Ishikawa (cell line): ENCODE measurements at regions not wholly inside any gene's neighbourhood (a gene's known extent, or its start where the extent isn't known, plus 50 kb on each side); places are given as distances from the start of the nearest gene placed in this dataset.

Experiments
- CEBPB ChIP-seq: IDR thresholded peaks from 2 replicates; pipeline ENCODE4 v1.6.1; 2012
- CREB1 ChIP-seq: IDR thresholded peaks from 2 replicates; pipeline ENCODE4 v1.6.1; 2012; ENCODE audit warnings: low read depth
- EGR1 ChIP-seq: IDR thresholded peaks from 2 replicates; pipeline ENCODE4 v1.6.1; 2012
- EP300 ChIP-seq: IDR thresholded peaks from 2 replicates; pipeline ENCODE4 v1.6.1; 2012; ENCODE audit warnings: borderline replicate concordance
- FOXM1 ChIP-seq: IDR thresholded peaks from 2 replicates; pipeline ENCODE4 v1.6.1; 2012; ENCODE audit warnings: low read depth, borderline replicate concordance
- MAX ChIP-seq: IDR thresholded peaks from 2 replicates; pipeline ENCODE4 v1.6.1; 2012
- NFIC ChIP-seq: IDR thresholded peaks from 2 replicates; pipeline ENCODE4 v1.6.1; 2012
- RAD21 ChIP-seq: IDR thresholded peaks from 2 replicates; pipeline ENCODE4 v1.6.1; 2012; ENCODE audit warnings: low read depth
- REST ChIP-seq: IDR thresholded peaks from 2 replicates; pipeline ENCODE4 v1.6.1; 2012; ENCODE audit warnings: low read depth, mild to moderate bottlenecking
- TAF1 ChIP-seq: IDR thresholded peaks from 2 replicates; pipeline ENCODE4 v1.6.1; 2012; ENCODE audit warnings: low read depth, mild to moderate bottlenecking
- TCF12 ChIP-seq: IDR thresholded peaks from 2 replicates; pipeline ENCODE4 v1.6.1; 2012; ENCODE audit warnings: low read depth
- TEAD4 ChIP-seq: IDR thresholded peaks from 2 replicates; pipeline ENCODE4 v1.6.1; 2012
- USF1 ChIP-seq: IDR thresholded peaks from 2 replicates; pipeline ENCODE4 v1.6.1; 2012
- YY1 ChIP-seq: IDR thresholded peaks from 2 replicates; pipeline ENCODE4 v1.6.1; 2012; ENCODE audit warnings: low read depth
- ZBTB7A ChIP-seq: IDR thresholded peaks from 2 replicates; pipeline ENCODE4 v1.6.1; 2012; ENCODE audit warnings: low read depth

GRCh38 chr5:136891175-136891972 is 526.0 kb upstream of the TRPC7 start:
- TF ChIP-seq FOXM1 (no peak), CREB1 (no peak), EGR1 (no peak), CEBPB (no peak), NFIC (no peak), TCF12 (no peak), REST (no peak), MAX (no peak), RAD21 (no peak), USF1 (no peak), TAF1 (no peak), ZBTB7A (no peak), TEAD4 (no peak), EP300 (no peak), YY1 (no peak)

GRCh38 chr5:136890431-136891148 is 525.2 kb upstream of the TRPC7 start:
- TF ChIP-seq TCF12 (no peak), TAF1 (no peak), REST (no peak), CREB1 (no peak), USF1 (no peak), NFIC (no peak), YY1 (no peak), MAX (no peak), FOXM1 (no peak), TEAD4 (no peak), EP300 (no peak), ZBTB7A (no peak), EGR1 (no peak), RAD21 (no peak), CEBPB (no peak)

GRCh38 chr5:136886608-136887007 is 521.3 kb upstream of the TRPC7 start:
- no peak for TF ChIP-seq EGR1
- no peak for TF ChIP-seq TEAD4
- no peak for TF ChIP-seq NFIC
- TF ChIP-seq TCF12, result no peak
- TF ChIP-seq CEBPB, result no peak
- no peak for TF ChIP-seq MAX
- no peak for TF ChIP-seq FOXM1
- no peak for TF ChIP-seq REST
- no peak for TF ChIP-seq ZBTB7A
- TF ChIP-seq EP300, result no peak
- TF ChIP-seq USF1, result no peak
